ENCODE measurements at regions not wholly inside any gene's neighbourhood (a gene's known extent, or its start where the extent isn't known, plus 50 kb on each side); places are given as distances from the start of the nearest gene placed in this dataset.

DNA sequence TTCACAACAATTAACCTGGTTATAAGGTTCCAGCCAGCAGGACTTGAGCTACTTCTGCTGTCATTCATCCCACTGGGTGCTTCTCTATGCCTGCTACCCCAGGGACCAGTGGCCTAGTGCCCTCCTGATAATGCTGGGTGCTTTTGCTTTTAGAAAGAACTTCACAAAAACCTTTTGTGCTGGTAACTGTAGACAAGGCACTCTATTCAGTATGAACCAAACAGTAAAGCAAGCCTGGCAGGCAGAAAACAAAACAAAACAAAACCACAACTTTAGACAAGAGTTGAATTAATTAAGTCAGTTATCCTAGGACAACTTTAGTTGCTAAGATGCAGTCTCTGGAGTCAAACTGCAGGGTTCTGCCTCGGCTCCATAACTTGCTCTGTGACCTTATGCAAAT lies 61.9 kb upstream of the ADGRL2 start:
- DNase-seq (ENCODE audit: low read depth in 1 of 2, low spot score in 1 of 2) = no peak
- no peaks in the 10 kb centered on the region for H3K27me3 ChIP-seq (ENCODE audit: insufficient read depth, poor library complexity, severe bottlenecking)
- no peak overlapping the region for H3K27ac ChIP-seq (replicated peaks)

GRCh38 chr1:81733480-81733879 lies 67.3 kb upstream of the ADGRL2 start:
- DNase-seq (ENCODE audit: low read depth in 1 of 2, low spot score in 1 of 2) = no peak
- Histone ChIP-seq H3K27ac (replicated peaks) (no peak overlapping the region), H3K4me3 (replicated peaks; ENCODE audit: insufficient read depth, low read length) (no peak overlapping the region), H3K27me3 (ENCODE audit: insufficient read depth, poor library complexity, severe bottlenecking) (no peaks in the 10 kb centered on the region)
- TF ChIP-seq, protein P1, sequence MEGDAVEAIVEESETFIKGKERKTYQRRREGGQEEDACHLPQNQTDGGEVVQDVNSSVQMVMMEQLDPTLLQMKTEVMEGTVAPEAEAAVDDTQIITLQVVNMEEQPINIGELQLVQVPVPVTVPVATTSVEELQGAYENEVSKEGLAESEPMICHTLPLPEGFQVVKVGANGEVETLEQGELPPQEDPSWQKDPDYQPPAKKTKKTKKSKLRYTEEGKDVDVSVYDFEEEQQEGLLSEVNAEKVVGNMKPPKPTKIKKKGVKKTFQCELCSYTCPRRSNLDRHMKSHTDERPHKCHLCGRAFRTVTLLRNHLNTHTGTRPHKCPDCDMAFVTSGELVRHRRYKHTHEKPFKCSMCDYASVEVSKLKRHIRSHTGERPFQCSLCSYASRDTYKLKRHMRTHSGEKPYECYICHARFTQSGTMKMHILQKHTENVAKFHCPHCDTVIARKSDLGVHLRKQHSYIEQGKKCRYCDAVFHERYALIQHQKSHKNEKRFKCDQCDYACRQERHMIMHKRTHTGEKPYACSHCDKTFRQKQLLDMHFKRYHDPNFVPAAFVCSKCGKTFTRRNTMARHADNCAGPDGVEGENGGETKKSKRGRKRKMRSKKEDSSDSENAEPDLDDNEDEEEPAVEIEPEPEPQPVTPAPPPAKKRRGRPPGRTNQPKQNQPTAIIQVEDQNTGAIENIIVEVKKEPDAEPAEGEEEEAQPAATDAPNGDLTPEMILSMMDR (IDR thresholded peaks at IDR 0.05; ENCODE audit: insufficient read depth, low read length) = no peak
- TF ChIP-seq POLR2AphosphoS5 (IDR thresholded peaks at IDR 0.05; ENCODE audit: low read depth) (no peak), SPI1 (IDR thresholded peaks at IDR 0.05; ENCODE audit: borderline replicate concordance, low read depth) (no peak), GABPA (IDR thresholded peaks at IDR 0.05; ENCODE audit: low read depth) (no peak)
- TF ChIP-seq, protein P2, sequence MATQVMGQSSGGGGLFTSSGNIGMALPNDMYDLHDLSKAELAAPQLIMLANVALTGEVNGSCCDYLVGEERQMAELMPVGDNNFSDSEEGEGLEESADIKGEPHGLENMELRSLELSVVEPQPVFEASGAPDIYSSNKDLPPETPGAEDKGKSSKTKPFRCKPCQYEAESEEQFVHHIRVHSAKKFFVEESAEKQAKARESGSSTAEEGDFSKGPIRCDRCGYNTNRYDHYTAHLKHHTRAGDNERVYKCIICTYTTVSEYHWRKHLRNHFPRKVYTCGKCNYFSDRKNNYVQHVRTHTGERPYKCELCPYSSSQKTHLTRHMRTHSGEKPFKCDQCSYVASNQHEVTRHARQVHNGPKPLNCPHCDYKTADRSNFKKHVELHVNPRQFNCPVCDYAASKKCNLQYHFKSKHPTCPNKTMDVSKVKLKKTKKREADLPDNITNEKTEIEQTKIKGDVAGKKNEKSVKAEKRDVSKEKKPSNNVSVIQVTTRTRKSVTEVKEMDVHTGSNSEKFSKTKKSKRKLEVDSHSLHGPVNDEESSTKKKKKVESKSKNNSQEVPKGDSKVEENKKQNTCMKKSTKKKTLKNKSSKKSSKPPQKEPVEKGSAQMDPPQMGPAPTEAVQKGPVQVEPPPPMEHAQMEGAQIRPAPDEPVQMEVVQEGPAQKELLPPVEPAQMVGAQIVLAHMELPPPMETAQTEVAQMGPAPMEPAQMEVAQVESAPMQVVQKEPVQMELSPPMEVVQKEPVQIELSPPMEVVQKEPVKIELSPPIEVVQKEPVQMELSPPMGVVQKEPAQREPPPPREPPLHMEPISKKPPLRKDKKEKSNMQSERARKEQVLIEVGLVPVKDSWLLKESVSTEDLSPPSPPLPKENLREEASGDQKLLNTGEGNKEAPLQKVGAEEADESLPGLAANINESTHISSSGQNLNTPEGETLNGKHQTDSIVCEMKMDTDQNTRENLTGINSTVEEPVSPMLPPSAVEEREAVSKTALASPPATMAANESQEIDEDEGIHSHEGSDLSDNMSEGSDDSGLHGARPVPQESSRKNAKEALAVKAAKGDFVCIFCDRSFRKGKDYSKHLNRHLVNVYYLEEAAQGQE (IDR thresholded peaks at IDR 0.05; ENCODE audit: insufficient replicate concordance, low read depth) = no peak

More for the DNA sequence above, 61.9 kb upstream of the ADGRL2 start:
- H3K4me3 ChIP-seq (replicated peaks; ENCODE audit: insufficient read depth, low read length) = no peak overlapping the region
- no peak for TF ChIP-seq GABPA (IDR thresholded peaks at IDR 0.05; ENCODE audit: low read depth)
- TF ChIP-seq, protein P1 (IDR thresholded peaks at IDR 0.05; ENCODE audit: insufficient read depth, low read length) = no peak
- TF ChIP-seq, protein P2 (IDR thresholded peaks at IDR 0.05; ENCODE audit: insufficient replicate concordance, low read depth) = no peak
- no peak for TF ChIP-seq SPI1 (IDR thresholded peaks at IDR 0.05; ENCODE audit: borderline replicate concordance, low read depth)
- TF ChIP-seq POLR2AphosphoS5 (IDR thresholded peaks at IDR 0.05; ENCODE audit: low read depth) = no peak

DNA sequence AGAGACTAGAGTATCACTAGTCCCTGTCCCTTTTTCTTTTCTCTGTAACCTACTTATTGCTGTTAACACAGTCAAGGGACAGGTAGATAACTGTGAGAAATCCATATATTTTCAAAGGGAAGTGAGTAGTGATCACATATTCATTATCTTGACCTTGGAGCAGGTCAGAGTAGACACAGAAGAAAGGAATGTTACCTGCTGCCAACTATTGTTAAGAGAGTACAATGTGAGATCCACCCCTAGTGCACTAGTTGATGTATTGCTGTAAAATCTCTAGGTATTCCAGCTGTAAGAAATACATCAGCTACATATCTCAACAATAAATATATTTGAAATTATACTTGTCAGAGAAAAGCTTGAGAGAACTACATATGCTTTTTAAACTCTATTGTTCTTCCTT lies 68.7 kb upstream of the ADGRL2 start:
- TF ChIP-seq, protein P2 (IDR thresholded peaks at IDR 0.05; ENCODE audit: insufficient replicate concordance, low read depth) = no peak
- no peak for TF ChIP-seq POLR2AphosphoS5 (IDR thresholded peaks at IDR 0.05; ENCODE audit: low read depth)
- TF ChIP-seq, protein P1 (IDR thresholded peaks at IDR 0.05; ENCODE audit: insufficient read depth, low read length) = no peak
- no peak for TF ChIP-seq GABPA (IDR thresholded peaks at IDR 0.05; ENCODE audit: low read depth)
- no peak for TF ChIP-seq SPI1 (IDR thresholded peaks at IDR 0.05; ENCODE audit: borderline replicate concordance, low read depth)
- Histone ChIP-seq H3K27ac (replicated peaks) (no peak overlapping the region), H3K4me3 (replicated peaks; ENCODE audit: insufficient read depth, low read length) (no peak overlapping the region), H3K27me3 (ENCODE audit: insufficient read depth, poor library complexity, severe bottlenecking) (no peaks in the 10 kb centered on the region)
- no peak for DNase-seq (ENCODE audit: low read depth in 1 of 2, low spot score in 1 of 2)
